Stimulated activated CD4-positive, alpha-beta T cell treated with anti-CD3 and anti-CD28 coated beads, Interleukin-15, amount 100 ng/mL, for 48 hours (primary cell): ENCODE measurements at regions not wholly inside any gene's neighbourhood (a gene's known extent, or its start where the extent isn't known, plus 50 kb on each side); places are given as distances from the start of the nearest gene placed in this dataset.
"Not testable (repeated sequence)": the region's sequence is repeated elsewhere in the genome, so short reads cannot be mapped to it uniquely, and the experiment has no call there.

Source experiments
- DNase-seq, 2 donors: peaks; one replicate each; pipeline ENCODE4 v3.0.0-alpha.2; 2020; ENCODE audit warnings: low read depth in 2 of 2

- no peak for DNase-seq
Observed at GRCh38 chr14:40123816-40124215, 691.6 kb upstream of the FBXO33 start.

GRCh38 chr14:40122968-40123648 lies 690.9 kb upstream of the FBXO33 start:
- DNase-seq, result no peak

GRCh38 chr14:40119765-40120164 lies 687.5 kb upstream of the FBXO33 start:
- DNase-seq, result no peak

GRCh38 chr14:40119321-40119720 lies 687.1 kb upstream of the FBXO33 start:
- DNase-seq, result no peak

- DNase-seq, result no peak
Observed at GRCh38 chr14:40115583-40115982, 683.4 kb upstream of the FBXO33 start.

GRCh38 chr14:40113671-40114070 lies 681.4 kb upstream of the FBXO33 start:
- no peak for DNase-seq

- DNase-seq, result no peak
Observed at GRCh38 chr14:40100544-40101196, 668.4 kb upstream of the FBXO33 start.

GRCh38 chr14:40099316-40099715 lies 667.1 kb upstream of the FBXO33 start:
- no peak for DNase-seq

- DNase-seq, result no peak
Observed at GRCh38 chr14:40098468-40098867, 666.2 kb upstream of the FBXO33 start.

- no peak for DNase-seq
Observed at GRCh38 chr14:40096968-40097367, 664.7 kb upstream of the FBXO33 start.

GRCh38 chr14:40093800-40094199 lies 661.6 kb upstream of the FBXO33 start:
- DNase-seq, result no peak

GRCh38 chr14:40074169-40074568 lies 641.9 kb upstream of the FBXO33 start:
- DNase-seq, result no peak

GRCh38 chr14:40072175-40072574 lies 639.9 kb upstream of the FBXO33 start:
- DNase-seq, result no peak

GRCh38 chr14:40058901-40059897 lies 627.0 kb upstream of the FBXO33 start:
- DNase-seq, result no peak

- no peak for DNase-seq
Observed at GRCh38 chr14:40053416-40053815, 621.2 kb upstream of the FBXO33 start.

GRCh38 chr14:40028991-40029390 lies 596.8 kb upstream of the FBXO33 start:
- DNase-seq, result no peak

GRCh38 chr14:40025101-40025500 lies 592.9 kb upstream of the FBXO33 start:
- DNase-seq, result no peak

GRCh38 chr14:40010961-40011360 lies 578.7 kb upstream of the FBXO33 start:
- DNase-seq, result no peak

- no peak for DNase-seq
Observed at GRCh38 chr14:40009771-40010170, 577.5 kb upstream of the FBXO33 start.

- DNase-seq, result not testable (repeated sequence)
Observed at GRCh38 chr14:40008345-40008744, 576.1 kb upstream of the FBXO33 start.

GRCh38 chr14:40004871-40005500 lies 572.8 kb upstream of the FBXO33 start:
- DNase-seq, result no peak

GRCh38 chr14:40003773-40004172 lies 571.5 kb upstream of the FBXO33 start:
- no peak for DNase-seq
